GM12874 (cell line): ENCODE measurements at regions not wholly inside any gene's neighbourhood (a gene's known extent, or its start where the extent isn't known, plus 50 kb on each side); places are given as distances from the start of the nearest gene placed in this dataset.

ENCODE experiments used
- TF ChIP-seq, protein P1 (sequence below): IDR thresholded peaks from 2 replicates; pipeline ENCODE4 v1.5.1; 2011; ENCODE audit warnings: low read depth, mild to moderate bottlenecking, control low read depth, low read length, moderate library complexity; ENCODE audit not compliant: insufficient read depth

DNA sequence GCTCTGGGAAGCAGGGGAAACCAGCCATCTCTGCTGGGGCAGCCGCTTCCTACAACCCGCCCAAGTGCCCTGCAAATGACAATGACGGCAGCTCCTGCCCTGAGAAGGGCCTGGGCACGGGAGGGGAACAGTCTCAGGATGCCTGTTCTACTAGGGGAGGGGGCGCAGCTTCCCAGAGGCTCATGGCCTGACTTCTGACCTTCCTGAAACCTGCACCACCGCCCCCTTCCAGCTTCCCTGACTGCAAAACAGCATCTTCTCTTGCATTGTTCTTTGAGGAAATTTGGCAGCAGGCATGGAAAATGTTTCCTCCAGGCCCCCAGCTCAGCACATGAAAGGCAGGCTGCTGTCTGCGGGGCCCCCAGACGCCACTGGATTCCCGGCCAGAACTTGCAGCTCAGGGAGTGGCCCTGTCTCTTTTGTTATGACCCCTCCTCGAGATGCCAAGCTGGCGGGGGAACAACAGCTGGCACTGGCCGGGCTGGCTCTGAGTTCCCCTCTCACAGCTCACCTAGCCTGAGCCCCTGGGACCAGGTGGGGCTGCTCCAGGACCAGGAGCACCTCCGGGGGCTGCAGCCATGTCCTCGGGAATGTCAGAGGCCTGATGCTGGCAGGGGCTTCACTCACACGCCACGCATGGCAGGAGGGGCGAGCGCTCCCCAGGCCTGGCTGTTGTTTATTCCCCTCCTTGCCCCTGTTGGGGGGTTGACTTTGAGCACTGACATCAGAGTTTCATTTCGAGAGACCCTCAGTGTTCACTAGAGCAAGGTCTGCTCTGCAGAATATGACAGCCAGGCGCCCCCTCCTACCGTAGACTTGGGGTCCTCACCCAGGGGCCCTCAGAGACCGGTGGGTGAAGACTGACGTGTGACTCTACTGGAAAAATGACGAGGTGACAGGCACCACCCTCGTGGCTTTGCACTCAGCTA lies 62.7 kb downstream of the CALML3 start:
- TF ChIP-seq, protein P1, sequence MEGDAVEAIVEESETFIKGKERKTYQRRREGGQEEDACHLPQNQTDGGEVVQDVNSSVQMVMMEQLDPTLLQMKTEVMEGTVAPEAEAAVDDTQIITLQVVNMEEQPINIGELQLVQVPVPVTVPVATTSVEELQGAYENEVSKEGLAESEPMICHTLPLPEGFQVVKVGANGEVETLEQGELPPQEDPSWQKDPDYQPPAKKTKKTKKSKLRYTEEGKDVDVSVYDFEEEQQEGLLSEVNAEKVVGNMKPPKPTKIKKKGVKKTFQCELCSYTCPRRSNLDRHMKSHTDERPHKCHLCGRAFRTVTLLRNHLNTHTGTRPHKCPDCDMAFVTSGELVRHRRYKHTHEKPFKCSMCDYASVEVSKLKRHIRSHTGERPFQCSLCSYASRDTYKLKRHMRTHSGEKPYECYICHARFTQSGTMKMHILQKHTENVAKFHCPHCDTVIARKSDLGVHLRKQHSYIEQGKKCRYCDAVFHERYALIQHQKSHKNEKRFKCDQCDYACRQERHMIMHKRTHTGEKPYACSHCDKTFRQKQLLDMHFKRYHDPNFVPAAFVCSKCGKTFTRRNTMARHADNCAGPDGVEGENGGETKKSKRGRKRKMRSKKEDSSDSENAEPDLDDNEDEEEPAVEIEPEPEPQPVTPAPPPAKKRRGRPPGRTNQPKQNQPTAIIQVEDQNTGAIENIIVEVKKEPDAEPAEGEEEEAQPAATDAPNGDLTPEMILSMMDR: no peak

DNA sequence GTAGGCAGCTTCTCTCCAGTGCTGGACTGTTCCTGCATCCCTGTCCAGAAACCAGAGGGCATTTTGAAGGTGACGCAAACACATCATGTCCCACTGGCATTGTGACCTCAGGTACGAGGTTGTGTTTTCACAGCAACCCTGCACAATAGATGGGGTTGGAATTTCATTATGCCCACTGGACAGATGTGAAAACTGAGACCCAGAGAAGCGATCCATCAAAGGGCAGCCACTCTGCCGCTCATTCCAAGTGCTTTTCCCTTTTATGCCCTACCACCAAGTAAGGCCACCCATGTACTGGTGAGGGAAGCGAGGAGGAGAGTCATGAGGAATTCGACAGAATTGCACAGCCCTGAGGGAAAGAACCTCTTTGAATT lies 63.3 kb downstream of the CALML3 start:
- TF ChIP-seq, protein P1: no peak

DNA sequence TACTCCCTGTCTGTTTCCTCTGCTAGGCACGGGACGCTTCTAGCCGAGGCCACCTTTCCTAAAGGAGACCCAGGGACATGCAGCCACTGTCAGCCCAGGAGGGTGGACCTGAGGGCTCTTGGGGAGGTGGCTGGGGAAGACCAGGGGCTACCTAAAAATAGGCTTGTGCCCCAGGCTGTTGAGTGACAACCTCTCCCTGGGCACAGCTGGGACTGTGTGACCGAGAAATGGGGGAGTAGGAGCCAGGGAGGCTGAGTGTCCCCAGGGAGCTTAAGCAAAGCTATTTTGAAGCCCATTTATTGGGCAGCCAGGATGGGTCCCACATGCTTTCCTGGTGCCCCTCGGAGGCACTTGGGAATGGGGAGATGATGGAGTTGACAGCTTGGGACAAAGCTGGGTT lies 63.8 kb downstream of the CALML3 start:
- TF ChIP-seq, protein P1: no peak
